Activated T-helper 17 cell treated with anti-CD3 and anti-CD28 coated beads, Interleukin-2, amount 50 U/mL, for 72 hours (primary cell): ENCODE measurements at regions not wholly inside any gene's neighbourhood (a gene's known extent, or its start where the extent isn't known, plus 50 kb on each side); places are given as distances from the start of the nearest gene placed in this dataset.
"Not testable (repeated sequence)": the region's sequence is repeated elsewhere in the genome, so short reads cannot be mapped to it uniquely, and the experiment has no call there.

Experiments
- ATAC-seq: fragments of 150-1000 bp; cut with Tn5 transposase; replicated peaks from 2 replicates; pipeline ENCODE4 v1.10.0; 2021; ENCODE audit warnings: mild to moderate bottlenecking, moderate library complexity
- H3K27ac Mint-ChIP-seq: one replicate; pipeline ENCODE4 v1.8.0; 2022; ENCODE audit warnings: mixed read lengths
- H3K27me3 Mint-ChIP-seq: one replicate; pipeline ENCODE4 v1.8.0; 2022; ENCODE audit warnings: mixed read lengths
- H3K36me3 Mint-ChIP-seq: one replicate; pipeline ENCODE4 v1.8.0; 2022; ENCODE audit warnings: low read depth, mild to moderate bottlenecking, mixed read lengths
- H3K4me1 Mint-ChIP-seq: one replicate; pipeline ENCODE4 v1.8.0; 2022; ENCODE audit warnings: mixed read lengths
- H3K4me3 Mint-ChIP-seq: one replicate; pipeline ENCODE4 v1.8.0; 2022; ENCODE audit warnings: mild to moderate bottlenecking, mixed read lengths
- H3K9me3 Mint-ChIP-seq: one replicate; pipeline ENCODE4 v1.8.0; 2022; ENCODE audit warnings: mixed read lengths

GRCh38 chr4:43089730-43090129 is 197.2 kb downstream of the GRXCR1 start:
- Mint-ChIP-seq H3K4me1 (no peaks in the 10 kb centered on the region), H3K4me3 (no peak overlapping the region)

DNA sequence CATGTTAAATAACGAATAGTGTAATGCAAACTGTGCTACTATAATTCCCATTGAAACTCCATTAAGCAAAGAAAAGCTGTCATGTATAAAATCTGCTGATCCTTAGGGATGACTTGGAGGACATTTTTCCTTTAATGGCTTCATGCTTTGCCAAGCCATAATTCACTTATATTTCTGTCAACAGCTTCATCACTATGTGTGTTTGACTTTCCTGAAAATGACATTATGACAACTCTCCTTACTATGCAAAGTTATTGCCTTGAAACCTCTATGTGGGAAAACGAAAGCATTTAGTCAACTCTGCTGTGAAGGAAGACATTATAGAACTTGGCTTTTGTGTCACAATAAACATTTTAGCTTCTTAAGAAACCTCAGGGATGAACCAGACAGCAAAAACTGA is 210.5 kb downstream of the GRXCR1 start:
- Mint-ChIP-seq H3K9me3 (no peaks in the 10 kb centered on the region), H3K27ac (no peak overlapping the region)

More at GRCh38 chr4:43089730-43090129, 197.2 kb downstream of the GRXCR1 start:
- Mint-ChIP-seq H3K27ac (no peak overlapping the region), H3K36me3 (no peaks in the 10 kb centered on the region), H3K27me3 (no peaks in the 10 kb centered on the region), H3K9me3 (no peaks in the 10 kb centered on the region)
- no peak for ATAC-seq

DNA sequence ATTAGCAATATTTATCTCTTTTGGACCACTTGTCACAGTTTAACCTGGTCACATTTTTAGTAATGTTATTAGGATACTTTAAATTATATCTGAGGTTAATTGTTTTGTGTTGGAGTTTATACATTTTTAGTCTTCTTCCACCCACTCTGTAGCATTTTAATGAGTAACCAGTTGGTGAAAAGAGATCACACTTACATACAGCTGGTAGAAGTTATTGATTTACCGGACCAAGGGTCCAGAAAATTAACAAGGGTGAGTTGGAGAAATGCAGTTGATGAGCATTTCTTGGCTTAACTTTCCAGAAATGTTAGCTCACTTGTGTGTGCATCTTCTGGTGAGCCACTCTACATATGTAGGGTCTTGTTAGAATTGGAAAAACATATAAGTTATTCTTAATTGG is 219.6 kb downstream of the GRXCR1 start:
- peaks cover 6% of the 10 kb centered on the region for H3K9me3 Mint-ChIP-seq
- no peaks in the 10 kb centered on the region for H3K27me3 Mint-ChIP-seq
- H3K4me3 Mint-ChIP-seq: no peak overlapping the region
- no peaks in the 10 kb centered on the region for H3K4me1 Mint-ChIP-seq
- no peak overlapping the region for H3K27ac Mint-ChIP-seq
- no peak for ATAC-seq
- H3K36me3 Mint-ChIP-seq: no peaks in the 10 kb centered on the region

More for the DNA sequence above, 210.5 kb downstream of the GRXCR1 start:
- ATAC-seq: no peak
- Mint-ChIP-seq H3K4me3 (no peak overlapping the region), H3K27me3 (no peaks in the 10 kb centered on the region), H3K4me1 (no peaks in the 10 kb centered on the region), H3K36me3 (no peaks in the 10 kb centered on the region)

GRCh38 chr4:43113196-43113595 is 220.7 kb downstream of the GRXCR1 start:
- Mint-ChIP-seq H3K9me3 (peaks cover 6% of the 10 kb centered on the region), H3K36me3 (no peaks in the 10 kb centered on the region), H3K27me3 (no peaks in the 10 kb centered on the region)

DNA sequence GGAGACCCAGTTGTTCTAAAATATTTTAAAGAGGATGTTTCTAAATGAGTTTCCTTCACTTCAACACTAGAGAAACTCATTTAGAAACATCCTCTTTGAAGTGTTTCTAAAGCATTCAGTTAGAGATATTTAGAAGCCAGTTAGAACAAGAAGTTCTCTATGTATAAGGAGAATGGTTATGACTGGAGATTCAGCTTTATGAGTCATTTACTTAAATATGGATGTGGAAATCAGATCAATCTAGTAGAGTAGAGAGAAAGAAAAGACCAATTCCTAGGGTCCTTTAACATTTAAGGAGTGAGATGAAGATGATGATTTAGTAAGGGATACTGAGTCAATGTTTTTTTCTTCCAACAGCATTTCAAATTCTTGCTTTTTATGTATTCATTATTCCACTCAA is 234.1 kb downstream of the GRXCR1 start:
- H3K4me3 Mint-ChIP-seq: no peak overlapping the region

More at GRCh38 chr4:43113196-43113595, 220.7 kb downstream of the GRXCR1 start:
- no peaks in the 10 kb centered on the region for H3K4me1 Mint-ChIP-seq
- no peak overlapping the region for H3K4me3 Mint-ChIP-seq
- no peak for ATAC-seq
- H3K27ac Mint-ChIP-seq: no peak overlapping the region

GRCh38 chr4:43130228-43131021 is 237.9 kb downstream of the GRXCR1 start:
- H3K27ac Mint-ChIP-seq: no peak overlapping the region
- no peaks in the 10 kb centered on the region for H3K27me3 Mint-ChIP-seq
- peaks cover under 1% of the 10 kb centered on the region for H3K9me3 Mint-ChIP-seq
- no peaks in the 10 kb centered on the region for H3K36me3 Mint-ChIP-seq
- H3K4me1 Mint-ChIP-seq: no peaks in the 10 kb centered on the region
- no peak overlapping the region for H3K4me3 Mint-ChIP-seq
- no peak for ATAC-seq

More for the DNA sequence above, 234.1 kb downstream of the GRXCR1 start:
- Mint-ChIP-seq H3K27me3 (no peaks in the 10 kb centered on the region), H3K4me1 (no peaks in the 10 kb centered on the region), H3K27ac (no peak overlapping the region), H3K36me3 (no peaks in the 10 kb centered on the region), H3K9me3 (peaks cover 7% of the 10 kb centered on the region)
- ATAC-seq: no peak

DNA sequence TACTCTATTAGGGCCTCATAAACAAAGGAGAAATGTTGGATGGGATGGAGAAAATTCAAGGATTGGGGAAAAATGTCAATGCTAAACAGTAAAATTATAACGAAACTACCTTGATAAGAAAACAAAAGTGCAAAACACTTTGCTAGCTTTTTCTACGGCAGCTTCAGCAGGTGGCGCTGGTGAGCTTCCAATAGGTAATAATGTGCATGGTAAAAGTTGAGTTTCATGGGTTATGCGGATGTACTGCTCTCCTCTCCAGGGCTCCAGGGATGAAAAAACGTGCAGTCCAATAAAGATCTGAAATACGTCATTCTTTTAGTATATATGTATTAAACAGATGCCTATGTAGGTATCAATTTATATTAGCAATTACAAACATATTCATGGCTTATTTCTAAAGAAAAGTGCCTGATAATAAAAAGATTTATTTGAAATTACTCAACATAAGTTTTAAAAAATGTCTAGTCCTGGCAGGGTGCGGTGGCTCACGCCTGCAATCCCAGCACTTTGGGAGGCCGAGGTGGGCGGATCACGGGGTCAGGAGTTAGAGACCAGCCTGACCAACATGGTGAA is 239.6 kb downstream of the GRXCR1 start:
- Mint-ChIP-seq H3K9me3 (no peaks in the 10 kb centered on the region), H3K36me3 (no peaks in the 10 kb centered on the region), H3K27me3 (no peaks in the 10 kb centered on the region), H3K27ac (no peak overlapping the region), H3K4me3 (no peak overlapping the region), H3K4me1 (no peaks in the 10 kb centered on the region)
- no peak for ATAC-seq

GRCh38 chr4:43133566-43133965 is 241.1 kb downstream of the GRXCR1 start:
- ATAC-seq: no peak
- no peak overlapping the region for H3K4me3 Mint-ChIP-seq
- H3K4me1 Mint-ChIP-seq: no peaks in the 10 kb centered on the region
- no peak overlapping the region for H3K27ac Mint-ChIP-seq
- H3K9me3 Mint-ChIP-seq: no peaks in the 10 kb centered on the region
- no peaks in the 10 kb centered on the region for H3K27me3 Mint-ChIP-seq
- no peaks in the 10 kb centered on the region for H3K36me3 Mint-ChIP-seq

DNA sequence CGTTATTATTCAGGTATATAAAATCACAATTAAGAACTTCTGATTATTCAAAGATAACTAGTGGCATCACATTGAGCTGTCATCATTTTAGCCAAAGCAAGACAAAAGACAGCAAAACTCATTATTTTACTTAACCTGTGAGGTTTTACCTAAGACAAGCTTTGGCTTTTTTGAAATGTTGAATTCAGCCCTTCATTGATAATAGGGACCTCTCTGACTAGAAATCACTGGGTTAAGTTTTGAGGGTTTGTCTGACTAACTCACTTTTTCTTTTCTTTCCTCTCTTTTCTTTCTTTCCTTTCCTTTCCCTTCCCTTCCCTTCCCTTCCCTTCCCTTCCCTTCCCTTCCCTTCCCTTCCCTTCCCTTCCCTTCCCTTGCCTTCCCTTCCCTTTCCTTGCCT is 244.2 kb downstream of the GRXCR1 start:
- H3K4me1 Mint-ChIP-seq: no peaks in the 10 kb centered on the region
- ATAC-seq: no peak

GRCh38 chr4:43146198-43146597 is 253.7 kb downstream of the GRXCR1 start:
- no peak overlapping the region for H3K27ac Mint-ChIP-seq
- no peak for ATAC-seq
- no peak overlapping the region for H3K4me3 Mint-ChIP-seq
- no peaks in the 10 kb centered on the region for H3K36me3 Mint-ChIP-seq
- H3K9me3 Mint-ChIP-seq: no peaks in the 10 kb centered on the region
- no peaks in the 10 kb centered on the region for H3K4me1 Mint-ChIP-seq
- H3K27me3 Mint-ChIP-seq: no peaks in the 10 kb centered on the region

More for the DNA sequence above, 244.2 kb downstream of the GRXCR1 start:
- Mint-ChIP-seq H3K36me3 (no peaks in the 10 kb centered on the region), H3K27ac (no peak overlapping the region), H3K27me3 (no peaks in the 10 kb centered on the region), H3K4me3 (no peak overlapping the region), H3K9me3 (peaks cover 8% of the 10 kb centered on the region)

- no peak overlapping the region for H3K4me3 Mint-ChIP-seq
- H3K9me3 Mint-ChIP-seq: no peaks in the 10 kb centered on the region
- H3K27me3 Mint-ChIP-seq: no peaks in the 10 kb centered on the region
- H3K4me1 Mint-ChIP-seq: no peaks in the 10 kb centered on the region
- H3K27ac Mint-ChIP-seq: no peak overlapping the region
- no peak for ATAC-seq
- no peaks in the 10 kb centered on the region for H3K36me3 Mint-ChIP-seq
Observed at GRCh38 chr4:43148481-43148880, 256.0 kb downstream of the GRXCR1 start.

- Mint-ChIP-seq H3K4me3 (no peak overlapping the region), H3K27me3 (no peaks in the 10 kb centered on the region), H3K27ac (no peak overlapping the region), H3K9me3 (peaks cover 5% of the 10 kb centered on the region), H3K36me3 (no peaks in the 10 kb centered on the region), H3K4me1 (no peaks in the 10 kb centered on the region)
- no peak for ATAC-seq
Observed at GRCh38 chr4:43163101-43163792, 270.7 kb downstream of the GRXCR1 start.

DNA sequence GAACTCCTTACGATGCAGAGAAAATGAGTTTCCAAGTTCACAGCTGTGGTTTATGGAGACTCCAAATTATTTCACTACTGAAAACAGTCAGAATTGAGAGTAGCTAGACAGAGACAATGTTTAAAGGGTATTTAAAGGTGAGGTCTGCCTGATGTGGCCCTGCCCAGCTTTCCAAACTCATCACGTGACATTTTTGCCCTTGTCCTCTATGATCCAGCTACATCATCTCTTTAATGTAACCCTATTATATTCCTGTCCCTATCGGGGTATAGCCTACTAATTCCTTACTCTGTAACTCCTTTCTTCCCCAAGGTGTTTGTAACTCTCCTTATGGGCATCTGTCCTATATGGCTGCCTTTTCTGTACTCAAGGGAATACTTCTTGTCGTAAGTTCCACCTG is 297.2 kb downstream of the GRXCR1 start:
- Mint-ChIP-seq H3K27me3 (no peaks in the 10 kb centered on the region), H3K4me1 (no peaks in the 10 kb centered on the region), H3K9me3 (no peaks in the 10 kb centered on the region), H3K27ac (no peak overlapping the region), H3K36me3 (no peaks in the 10 kb centered on the region), H3K4me3 (no peak overlapping the region)
- ATAC-seq: no peak

GRCh38 chr4:43212576-43212975 is 320.1 kb downstream of the GRXCR1 start:
- not testable (repeated sequence) for H3K36me3 Mint-ChIP-seq, H3K27ac Mint-ChIP-seq, H3K4me1 Mint-ChIP-seq, ATAC-seq, H3K27me3 Mint-ChIP-seq, H3K4me3 Mint-ChIP-seq, H3K9me3 Mint-ChIP-seq

- no peak overlapping the region for H3K4me3 Mint-ChIP-seq
- ATAC-seq: no peak
- H3K27me3 Mint-ChIP-seq: no peaks in the 10 kb centered on the region
- no peaks in the 10 kb centered on the region for H3K4me1 Mint-ChIP-seq
- no peaks in the 10 kb centered on the region for H3K36me3 Mint-ChIP-seq
- no peak overlapping the region for H3K27ac Mint-ChIP-seq
- peaks cover 15% of the 10 kb centered on the region for H3K9me3 Mint-ChIP-seq
Observed at GRCh38 chr4:43223820-43224219, 331.3 kb downstream of the GRXCR1 start.
